ENCODE measurements at regions not wholly inside any gene's neighbourhood (a gene's known extent, or its start where the extent isn't known, plus 50 kb on each side); places are given as distances from the start of the nearest gene placed in this dataset.

DNA sequence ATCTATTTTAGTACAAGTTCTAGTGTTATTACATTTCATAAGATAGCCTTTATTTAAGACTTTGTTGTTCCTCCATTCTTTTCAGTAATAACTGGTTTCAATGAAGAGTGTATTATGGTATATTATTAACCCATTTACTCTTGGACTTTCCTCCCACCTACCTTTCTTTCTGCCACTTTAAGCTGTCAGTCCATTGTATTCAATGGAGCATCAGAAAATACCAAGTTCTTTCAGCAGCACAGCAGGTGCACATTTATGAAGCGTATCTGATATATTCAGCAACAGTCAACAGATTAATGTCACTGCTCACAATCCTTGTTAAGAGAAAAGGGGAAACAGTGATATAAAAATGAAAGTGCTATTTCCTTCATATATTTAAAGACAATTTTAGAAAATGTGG, 660.9 kb downstream of the C12orf50 start:
- Histone ChIP-seq H3K9me3 (ENCODE audit: control insufficient read depth, insufficient read depth, low read depth, low read length) (no peaks in the 10 kb centered on the region), H3K4me1 (ENCODE audit: control insufficient read depth, insufficient read depth, low read length) (no peaks in the 10 kb centered on the region), H3K4me3 (ENCODE audit: low read depth, low read length) (no peak overlapping the region), H3K27ac (ENCODE audit: extremely low read depth, low read depth, low read length) (no peak overlapping the region), H3K36me3 (ENCODE audit: control insufficient read depth in 2 of 2, insufficient read depth in 1 of 2, low read length in 2 of 2) (no peaks in the 10 kb centered on the region)
- ChIA-PET POLR2A (no interaction called here), CTCF (no interaction called here)
- no peak for TF ChIP-seq ZNF521 (tag by site-specific recombination; IDR thresholded peaks at IDR 0.05)
- no peak for TF ChIP-seq ZSCAN16 (tag by site-specific recombination; IDR thresholded peaks at IDR 0.05)
- no peak for TF ChIP-seq ZSCAN30 (tag by site-specific recombination; IDR thresholded peaks at IDR 0.05)

DNA sequence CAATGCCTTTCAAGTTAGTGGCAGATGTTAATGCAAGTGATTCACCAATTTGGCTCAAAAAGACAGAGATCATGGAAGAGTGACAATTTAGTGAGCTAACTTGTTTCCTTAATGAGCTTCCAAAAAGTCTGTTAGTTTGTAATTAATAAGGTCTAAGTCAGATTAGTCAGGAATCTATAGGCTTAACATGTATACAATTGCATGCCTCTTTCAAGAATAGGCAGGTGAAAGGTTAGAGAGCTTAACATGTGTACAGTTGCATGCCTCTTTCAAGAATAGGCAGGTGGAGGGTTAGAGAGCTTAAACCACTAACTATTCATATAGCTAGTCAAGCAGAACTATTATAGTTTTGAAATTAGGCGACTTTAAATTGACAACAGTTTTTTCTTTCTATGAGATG, 663.8 kb downstream of the C12orf50 start:
- Histone ChIP-seq H3K27ac (ENCODE audit: extremely low read depth, low read depth, low read length) (no peak overlapping the region), H3K9me3 (ENCODE audit: control insufficient read depth, insufficient read depth, low read depth, low read length) (no peaks in the 10 kb centered on the region), H3K4me3 (ENCODE audit: low read depth, low read length) (no peak overlapping the region), H3K36me3 (ENCODE audit: control insufficient read depth in 2 of 2, insufficient read depth in 1 of 2, low read length in 2 of 2) (no peaks in the 10 kb centered on the region), H3K4me1 (ENCODE audit: control insufficient read depth, insufficient read depth, low read length) (no peaks in the 10 kb centered on the region)
- TF ChIP-seq, protein P1, sequence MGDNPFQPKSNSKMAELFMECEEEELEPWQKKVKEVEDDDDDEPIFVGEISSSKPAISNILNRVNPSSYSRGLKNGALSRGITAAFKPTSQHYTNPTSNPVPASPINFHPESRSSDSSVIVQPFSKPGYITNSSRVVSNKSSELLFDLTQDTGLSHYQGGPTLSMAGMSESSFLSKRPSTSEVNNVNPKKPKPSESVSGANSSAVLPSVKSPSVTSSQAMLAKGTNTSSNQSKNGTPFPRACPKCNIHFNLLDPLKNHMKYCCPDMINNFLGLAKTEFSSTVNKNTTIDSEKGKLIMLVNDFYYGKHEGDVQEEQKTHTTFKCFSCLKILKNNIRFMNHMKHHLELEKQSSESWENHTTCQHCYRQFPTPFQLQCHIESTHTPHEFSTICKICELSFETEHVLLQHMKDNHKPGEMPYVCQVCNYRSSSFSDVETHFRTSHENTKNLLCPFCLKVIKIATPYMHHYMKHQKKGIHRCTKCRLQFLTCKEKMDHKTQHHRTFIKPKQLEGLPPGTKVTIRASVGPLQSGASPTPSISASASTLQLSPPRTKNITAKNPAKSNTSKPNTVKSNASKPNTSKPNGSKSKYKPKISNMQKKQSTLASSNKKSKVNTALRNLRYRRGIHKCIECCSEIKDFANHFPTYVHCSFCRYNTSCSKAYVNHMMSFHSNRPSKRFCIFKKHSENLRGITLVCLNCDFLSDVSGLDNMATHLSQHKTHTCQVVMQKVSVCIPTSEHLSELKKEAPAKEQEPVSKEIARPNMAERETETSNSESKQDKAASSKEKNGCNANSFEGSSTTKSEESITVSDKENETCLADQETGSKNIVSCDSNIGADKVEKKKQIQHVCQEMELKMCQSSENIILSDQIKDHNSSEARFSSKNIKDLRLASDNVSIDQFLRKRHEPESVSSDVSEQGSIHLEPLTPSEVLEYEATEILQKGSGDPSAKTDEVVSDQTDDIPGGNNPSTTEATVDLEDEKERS (tag by site-specific recombination; IDR thresholded peaks at IDR 0.05), result no peak
- TF ChIP-seq ZNF785 (tag by site-specific recombination; IDR thresholded peaks at IDR 0.05) (no peak), YY2 (tag by site-specific recombination; IDR thresholded peaks at IDR 0.05) (no peak), ZFP3 (tag by site-specific recombination; IDR thresholded peaks at IDR 0.05; ENCODE audit: low read depth) (no peak), ZNF544 (tag by site-specific recombination; IDR thresholded peaks at IDR 0.05) (no peak), ZNF664 (tag by site-specific recombination; IDR thresholded peaks at IDR 0.05) (no peak), GLIS1 (tag by site-specific recombination; IDR thresholded peaks at IDR 0.05) (no peak)
- TF ChIP-seq, protein P2, sequence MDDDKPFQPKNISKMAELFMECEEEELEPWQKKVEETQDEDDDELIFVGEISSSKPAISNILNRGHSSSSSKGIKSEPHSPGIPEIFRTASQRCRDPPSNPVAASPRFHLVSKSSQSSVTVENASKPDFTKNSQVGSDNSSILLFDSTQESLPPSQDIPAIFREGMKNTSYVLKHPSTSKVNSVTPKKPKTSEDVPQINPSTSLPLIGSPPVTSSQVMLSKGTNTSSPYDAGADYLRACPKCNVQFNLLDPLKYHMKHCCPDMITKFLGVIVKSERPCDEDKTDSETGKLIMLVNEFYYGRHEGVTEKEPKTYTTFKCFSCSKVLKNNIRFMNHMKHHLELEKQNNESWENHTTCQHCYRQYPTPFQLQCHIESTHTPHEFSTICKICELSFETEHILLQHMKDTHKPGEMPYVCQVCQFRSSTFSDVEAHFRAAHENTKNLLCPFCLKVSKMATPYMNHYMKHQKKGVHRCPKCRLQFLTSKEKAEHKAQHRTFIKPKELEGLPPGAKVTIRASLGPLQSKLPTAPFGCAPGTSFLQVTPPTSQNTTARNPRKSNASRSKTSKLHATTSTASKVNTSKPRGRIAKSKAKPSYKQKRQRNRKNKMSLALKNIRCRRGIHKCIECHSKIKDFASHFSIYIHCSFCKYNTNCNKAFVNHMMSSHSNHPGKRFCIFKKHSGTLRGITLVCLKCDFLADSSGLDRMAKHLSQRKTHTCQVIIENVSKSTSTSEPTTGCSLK (tag by site-specific recombination; IDR thresholded peaks at IDR 0.05), result no peak
- POLR2A ChIA-PET, result no interaction called here
- CTCF ChIA-PET, result no interaction called here

DNA sequence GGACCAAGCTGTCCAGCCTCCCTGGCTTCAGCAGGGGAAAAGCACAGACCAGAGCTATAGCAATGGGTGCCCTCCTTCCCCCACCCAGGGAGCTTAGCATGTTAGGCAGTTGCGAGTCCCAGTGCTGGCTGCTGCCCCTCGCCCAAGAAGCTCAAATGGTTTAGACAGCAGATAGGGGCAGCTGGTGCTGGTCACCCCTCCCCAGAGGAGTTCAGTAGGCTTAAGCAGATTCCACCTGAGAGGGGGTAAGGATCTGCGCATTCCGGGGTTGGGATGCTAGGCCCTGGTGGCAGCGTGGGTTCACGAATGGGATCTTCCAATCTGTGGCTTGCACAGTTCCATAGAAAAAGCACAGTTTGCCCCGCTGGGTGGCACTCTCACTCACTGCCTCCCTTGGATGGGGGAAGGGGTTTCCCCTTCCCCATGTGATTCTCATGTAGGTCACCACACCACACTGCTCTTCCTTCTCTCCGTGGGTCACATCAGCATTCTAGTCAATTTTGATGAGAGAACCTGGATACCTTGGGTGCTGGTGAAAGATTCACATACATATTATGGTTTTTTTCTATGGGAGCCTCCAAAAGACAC, 665.6 kb downstream of the C12orf50 start:
- Histone ChIP-seq H3K4me1 (ENCODE audit: control insufficient read depth, insufficient read depth, low read length) (no peaks in the 10 kb centered on the region), H3K4me3 (ENCODE audit: low read depth, low read length) (no peak overlapping the region), H3K36me3 (ENCODE audit: control insufficient read depth in 2 of 2, insufficient read depth in 1 of 2, low read length in 2 of 2) (no peaks in the 10 kb centered on the region), H3K9me3 (ENCODE audit: control insufficient read depth, insufficient read depth, low read depth, low read length) (no peaks in the 10 kb centered on the region), H3K27ac (ENCODE audit: extremely low read depth, low read depth, low read length) (no peak overlapping the region)
- CTCF ChIA-PET, result no interaction called here
- POLR2A ChIA-PET, result no interaction called here
- no peak for TF ChIP-seq ZNF670 (tag by site-specific recombination; IDR thresholded peaks at IDR 0.05; ENCODE audit: low read depth)
- no peak for TF ChIP-seq GFI1B (tag by site-specific recombination; IDR thresholded peaks at IDR 0.05)
- TF ChIP-seq MYNN (tag by site-specific recombination; IDR thresholded peaks at IDR 0.05; ENCODE audit: borderline replicate concordance), result no peak
- no peak for TF ChIP-seq BCL11A (tag by site-specific recombination; IDR thresholded peaks at IDR 0.05; ENCODE audit: low read depth)
- no peak for TF ChIP-seq SP2 (tag by site-specific recombination; IDR thresholded peaks at IDR 0.05)
- TF ChIP-seq, protein P3, sequence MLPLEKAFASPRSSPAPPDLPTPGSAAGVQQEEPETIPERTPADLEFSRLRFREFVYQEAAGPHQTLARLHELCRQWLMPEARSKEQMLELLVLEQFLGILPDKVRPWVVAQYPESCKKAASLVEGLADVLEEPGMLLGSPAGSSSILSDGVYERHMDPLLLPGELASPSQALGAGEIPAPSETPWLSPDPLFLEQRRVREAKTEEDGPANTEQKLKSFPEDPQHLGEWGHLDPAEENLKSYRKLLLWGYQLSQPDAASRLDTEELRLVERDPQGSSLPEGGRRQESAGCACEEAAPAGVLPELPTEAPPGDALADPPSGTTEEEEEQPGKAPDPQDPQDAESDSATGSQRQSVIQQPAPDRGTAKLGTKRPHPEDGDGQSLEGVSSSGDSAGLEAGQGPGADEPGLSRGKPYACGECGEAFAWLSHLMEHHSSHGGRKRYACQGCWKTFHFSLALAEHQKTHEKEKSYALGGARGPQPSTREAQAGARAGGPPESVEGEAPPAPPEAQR (tag by site-specific recombination; IDR thresholded peaks at IDR 0.05), result no peak
- no peak for TF ChIP-seq ZNF544 (tag by site-specific recombination; IDR thresholded peaks at IDR 0.05)
- TF ChIP-seq, protein P4, sequence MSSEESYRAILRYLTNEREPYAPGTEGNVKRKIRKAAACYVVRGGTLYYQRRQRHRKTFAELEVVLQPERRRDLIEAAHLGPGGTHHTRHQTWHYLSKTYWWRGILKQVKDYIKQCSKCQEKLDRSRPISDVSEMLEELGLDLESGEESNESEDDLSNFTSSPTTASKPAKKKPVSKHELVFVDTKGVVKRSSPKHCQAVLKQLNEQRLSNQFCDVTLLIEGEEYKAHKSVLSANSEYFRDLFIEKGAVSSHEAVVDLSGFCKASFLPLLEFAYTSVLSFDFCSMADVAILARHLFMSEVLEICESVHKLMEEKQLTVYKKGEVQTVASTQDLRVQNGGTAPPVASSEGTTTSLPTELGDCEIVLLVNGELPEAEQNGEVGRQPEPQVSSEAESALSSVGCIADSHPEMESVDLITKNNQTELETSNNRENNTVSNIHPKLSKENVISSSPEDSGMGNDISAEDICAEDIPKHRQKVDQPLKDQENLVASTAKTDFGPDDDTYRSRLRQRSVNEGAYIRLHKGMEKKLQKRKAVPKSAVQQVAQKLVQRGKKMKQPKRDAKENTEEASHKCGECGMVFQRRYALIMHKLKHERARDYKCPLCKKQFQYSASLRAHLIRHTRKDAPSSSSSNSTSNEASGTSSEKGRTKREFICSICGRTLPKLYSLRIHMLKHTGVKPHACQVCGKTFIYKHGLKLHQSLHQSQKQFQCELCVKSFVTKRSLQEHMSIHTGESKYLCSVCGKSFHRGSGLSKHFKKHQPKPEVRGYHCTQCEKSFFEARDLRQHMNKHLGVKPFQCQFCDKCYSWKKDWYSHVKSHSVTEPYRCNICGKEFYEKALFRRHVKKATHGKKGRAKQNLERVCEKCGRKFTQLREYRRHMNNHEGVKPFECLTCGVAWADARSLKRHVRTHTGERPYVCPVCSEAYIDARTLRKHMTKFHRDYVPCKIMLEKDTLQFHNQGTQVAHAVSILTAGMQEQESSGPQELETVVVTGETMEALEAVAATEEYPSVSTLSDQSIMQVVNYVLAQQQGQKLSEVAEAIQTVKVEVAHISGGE (tag by site-specific recombination; conservative IDR thresholded peaks at IDR 0.05; ENCODE audit: low read depth), result no peak
- TF ChIP-seq KLF1 (tag by site-specific recombination; IDR thresholded peaks at IDR 0.05), result no peak
